ENCODE measurements at regions not wholly inside any gene's neighbourhood (a gene's known extent, or its start where the extent isn't known, plus 50 kb on each side); places are given as distances from the start of the nearest gene placed in this dataset.

DNA sequence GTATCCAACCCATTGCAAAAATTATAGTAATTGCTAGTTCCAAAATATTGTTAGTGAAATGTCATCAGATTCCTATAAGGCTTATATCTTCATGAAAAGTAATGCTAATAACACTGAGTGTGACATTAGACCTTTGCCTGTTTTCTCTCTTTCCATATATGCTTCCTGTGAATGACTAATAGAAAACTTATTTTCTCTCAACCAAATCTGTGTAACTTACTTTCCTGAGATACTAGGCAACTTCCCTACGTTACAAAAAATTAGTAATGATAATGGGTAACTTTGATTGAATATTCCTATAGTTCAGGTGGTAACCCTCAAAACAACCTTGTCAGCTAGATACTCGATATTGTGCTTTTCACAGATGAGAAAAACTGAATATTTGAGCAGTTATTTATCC lies 124.2 kb upstream of the HNRNPU start:
- Mint-ChIP-seq H3K4me1 (ENCODE audit: low read depth) (no peaks in the 10 kb centered on the region), H3K9me3 (ENCODE audit: low read depth) (no peaks in the 10 kb centered on the region), H3K36me3 (ENCODE audit: insufficient read depth) (peaks cover 8% of the 10 kb centered on the region), H3K27ac (no peak overlapping the region), H3K4me3 (ENCODE audit: low read depth) (no peak overlapping the region), H3K27me3 (no peaks in the 10 kb centered on the region)
- TF ChIP-seq, protein P1, sequence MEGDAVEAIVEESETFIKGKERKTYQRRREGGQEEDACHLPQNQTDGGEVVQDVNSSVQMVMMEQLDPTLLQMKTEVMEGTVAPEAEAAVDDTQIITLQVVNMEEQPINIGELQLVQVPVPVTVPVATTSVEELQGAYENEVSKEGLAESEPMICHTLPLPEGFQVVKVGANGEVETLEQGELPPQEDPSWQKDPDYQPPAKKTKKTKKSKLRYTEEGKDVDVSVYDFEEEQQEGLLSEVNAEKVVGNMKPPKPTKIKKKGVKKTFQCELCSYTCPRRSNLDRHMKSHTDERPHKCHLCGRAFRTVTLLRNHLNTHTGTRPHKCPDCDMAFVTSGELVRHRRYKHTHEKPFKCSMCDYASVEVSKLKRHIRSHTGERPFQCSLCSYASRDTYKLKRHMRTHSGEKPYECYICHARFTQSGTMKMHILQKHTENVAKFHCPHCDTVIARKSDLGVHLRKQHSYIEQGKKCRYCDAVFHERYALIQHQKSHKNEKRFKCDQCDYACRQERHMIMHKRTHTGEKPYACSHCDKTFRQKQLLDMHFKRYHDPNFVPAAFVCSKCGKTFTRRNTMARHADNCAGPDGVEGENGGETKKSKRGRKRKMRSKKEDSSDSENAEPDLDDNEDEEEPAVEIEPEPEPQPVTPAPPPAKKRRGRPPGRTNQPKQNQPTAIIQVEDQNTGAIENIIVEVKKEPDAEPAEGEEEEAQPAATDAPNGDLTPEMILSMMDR (IDR thresholded peaks at IDR 0.05; ENCODE audit: unreplicated experiment), result no peak
- DNase-seq (ENCODE audit: low spot score, unreplicated experiment), result no peak

GRCh38 chr1:244980605-244981004 lies 116.3 kb upstream of the HNRNPU start:
- no peak for DNase-seq (ENCODE audit: low spot score, unreplicated experiment)
- Mint-ChIP-seq H3K4me3 (ENCODE audit: low read depth) (no peak overlapping the region), H3K27me3 (no peaks in the 10 kb centered on the region), H3K9me3 (ENCODE audit: low read depth) (no peaks in the 10 kb centered on the region), H3K4me1 (ENCODE audit: low read depth) (no peaks in the 10 kb centered on the region), H3K27ac (no peak overlapping the region), H3K36me3 (ENCODE audit: insufficient read depth) (peaks cover 8% of the 10 kb centered on the region)
- TF ChIP-seq, protein P1 (IDR thresholded peaks at IDR 0.05; ENCODE audit: unreplicated experiment), result no peak

GRCh38 chr1:244974550-244974949 lies 110.2 kb upstream of the HNRNPU start:
- TF ChIP-seq, protein P1 (IDR thresholded peaks at IDR 0.05; ENCODE audit: unreplicated experiment), result no peak
- H3K4me3 Mint-ChIP-seq (ENCODE audit: low read depth), result no peak overlapping the region
- peaks cover 8% of the 10 kb centered on the region for H3K4me1 Mint-ChIP-seq (ENCODE audit: low read depth)
- H3K27me3 Mint-ChIP-seq, result no peaks in the 10 kb centered on the region
- no peak for DNase-seq (ENCODE audit: low spot score, unreplicated experiment)
- H3K36me3 Mint-ChIP-seq (ENCODE audit: insufficient read depth), result peaks cover 9% of the 10 kb centered on the region
- no peaks in the 10 kb centered on the region for H3K9me3 Mint-ChIP-seq (ENCODE audit: low read depth)
- H3K27ac Mint-ChIP-seq, result no peak overlapping the region

GRCh38 chr1:244974106-244974505 lies 109.8 kb upstream of the HNRNPU start:
- no peak for DNase-seq (ENCODE audit: low spot score, unreplicated experiment)
- Mint-ChIP-seq H3K27me3 (no peaks in the 10 kb centered on the region), H3K36me3 (ENCODE audit: insufficient read depth) (peaks cover 9% of the 10 kb centered on the region), H3K4me1 (ENCODE audit: low read depth) (peaks cover 11% of the 10 kb centered on the region), H3K4me3 (ENCODE audit: low read depth) (no peak overlapping the region), H3K9me3 (ENCODE audit: low read depth) (no peaks in the 10 kb centered on the region), H3K27ac (no peak overlapping the region)
- TF ChIP-seq, protein P1 (IDR thresholded peaks at IDR 0.05; ENCODE audit: unreplicated experiment), result no peak

DNA sequence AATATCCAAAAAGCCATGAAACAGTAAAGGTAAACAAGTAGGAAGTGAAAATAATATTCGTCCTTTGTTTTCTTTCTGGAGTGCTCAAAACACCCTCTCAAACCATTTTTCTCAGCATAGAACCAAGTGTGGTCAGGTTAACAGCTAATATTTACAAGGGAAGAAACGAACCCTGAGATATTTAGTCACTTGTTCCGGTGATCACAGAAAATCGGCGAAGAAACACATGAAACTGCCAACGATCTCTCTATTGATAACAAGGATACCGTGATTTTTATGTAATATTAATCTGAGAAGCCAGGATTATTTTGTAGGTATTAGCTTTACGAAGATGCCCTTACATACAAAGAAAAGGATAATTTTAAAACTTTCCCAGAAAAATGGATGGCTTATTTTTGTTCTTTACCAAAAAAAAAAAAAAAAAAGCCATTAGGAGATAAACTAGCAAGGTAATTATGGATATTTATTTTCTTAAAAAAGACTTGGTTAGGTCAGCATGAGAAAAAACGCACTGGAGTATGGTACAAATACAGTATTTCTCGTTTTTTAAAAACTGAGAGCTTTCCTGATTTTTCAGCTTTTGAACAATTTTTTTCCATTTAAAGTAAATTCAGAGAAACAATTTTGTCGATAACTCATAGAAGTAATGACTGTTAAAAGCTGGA lies 107.3 kb upstream of the HNRNPU start:
- DNase-seq (ENCODE audit: low spot score, unreplicated experiment), result no peak
- H3K27me3 Mint-ChIP-seq, result no peaks in the 10 kb centered on the region
- no peaks in the 10 kb centered on the region for H3K9me3 Mint-ChIP-seq (ENCODE audit: low read depth)
- peaks cover 21% of the 10 kb centered on the region for H3K4me1 Mint-ChIP-seq (ENCODE audit: low read depth)
- H3K4me3 Mint-ChIP-seq (ENCODE audit: low read depth), result peak overlapping the region; percentile 91
- H3K27ac Mint-ChIP-seq, result peak overlapping the region; percentile 100
- TF ChIP-seq, protein P1 (IDR thresholded peaks at IDR 0.05; ENCODE audit: unreplicated experiment), result no peak
- H3K36me3 Mint-ChIP-seq (ENCODE audit: insufficient read depth), result peaks cover 4% of the 10 kb centered on the region

Data from progenitor cell of endocrine pancreas (in vitro differentiated cells).